Gastrocnemius medialis (tissue), 4 donors: ENCODE measurements at regions not wholly inside any gene's neighbourhood (a gene's known extent, or its start where the extent isn't known, plus 50 kb on each side); places are given as distances from the start of the nearest gene placed in this dataset.

Source experiments
- ATAC-seq, 2 donors: fragments of 150-250 bp; one replicate each; pipeline ENCODE4 v1.9.1; 2016
- DNase-seq, 2 donors: peaks; one replicate each; pipeline ENCODE4 v3.0.0-alpha.2; 2019
- H3K27ac ChIP-seq, 4 donors: fragments of 200-600 bp; sonication (generic); 1 replicate in 1 of 4; 2 replicates in 3 of 4; pipeline ENCODE4 v1.5.1; 2016 to 2018; ENCODE audit warnings: mild to moderate bottlenecking in 2 of 4, moderate library complexity in 1 of 4
- H3K27me3 ChIP-seq, 3 donors: fragments of 200-600 bp; sonication (generic) in 2 of 3; 1 replicate in 1 of 3; 2 replicates in 2 of 3; pipeline versions ENCODE4 v1.5.1 to v1.6.0; 2016 to 2019; ENCODE audit warnings: mild to moderate bottlenecking in 1 of 3, moderate library complexity in 1 of 3
- H3K36me3 ChIP-seq, 2 donors: fragments of 200-600 bp; sonication (generic) in 1 of 2; one replicate each; pipeline ENCODE4 v1.5.1; 2017 to 2018
- H3K4me1 ChIP-seq, 2 donors: fragments of 200-600 bp; sonication (generic) in 1 of 2; one replicate each; pipeline ENCODE4 v1.5.1; 2016 to 2017; ENCODE audit warnings: mild to moderate bottlenecking in 2 of 2
- H3K4me3 ChIP-seq, 4 donors: fragments of 200-600 bp; sonication (generic) in 3 of 4; 1 replicate in 1 of 4; 2 replicates in 3 of 4; pipeline ENCODE4 v1.5.1; 2016 to 2019; ENCODE audit warnings: mild to moderate bottlenecking in 2 of 4
- H3K9me3 ChIP-seq, 3 donors: fragments of 200-600 bp; sonication (generic) in 2 of 3; 1 replicate in 1 of 3; 2 replicates in 2 of 3; pipeline ENCODE4 v1.5.1; 2016 to 2019
- POLR2A ChIP-seq, 2 donors: fragments of 450-650 bp; IDR thresholded peaks; one replicate each; pipeline ENCODE4 v1.6.1; 2017; ENCODE audit warnings: antibody characterized with exemption in 2 of 2, mild to moderate bottlenecking in 2 of 2, moderate library complexity in 2 of 2
- in situ Hi-C, 4 donors: fragments of 200-750 bp; cut with MboI; loops; one replicate each; pipeline versions ENCODE4 v1.15.0 to v1.8.0; 2017; ENCODE audit warnings: low sequenced_read_pairs in 4 of 4
- intact Hi-C: fragments of 100-400 bp; cut with DNase I; formaldehyde crosslinking; loops from one replicate; pipeline ENCODE4 v1.15.1; 2023; ENCODE audit warnings: low total_unique reads
- TF ChIP-seq, protein P1 (sequence below), 5 experiments: fragments of 450-650 bp in 3 of 5; fragments of 200-600 bp in 2 of 5; sonication (generic) in 2 of 5; IDR thresholded peaks in 4 of 5; conservative IDR thresholded peaks in 1 of 5; 1 replicate in 4 of 5; 2 replicates in 1 of 5; pipeline ENCODE4 v1.5.1; 2016 to 2019; ENCODE audit warnings: antibody characterized with exemption in 5 of 5, mild to moderate bottlenecking in 3 of 5, moderate library complexity in 3 of 5

DNA sequence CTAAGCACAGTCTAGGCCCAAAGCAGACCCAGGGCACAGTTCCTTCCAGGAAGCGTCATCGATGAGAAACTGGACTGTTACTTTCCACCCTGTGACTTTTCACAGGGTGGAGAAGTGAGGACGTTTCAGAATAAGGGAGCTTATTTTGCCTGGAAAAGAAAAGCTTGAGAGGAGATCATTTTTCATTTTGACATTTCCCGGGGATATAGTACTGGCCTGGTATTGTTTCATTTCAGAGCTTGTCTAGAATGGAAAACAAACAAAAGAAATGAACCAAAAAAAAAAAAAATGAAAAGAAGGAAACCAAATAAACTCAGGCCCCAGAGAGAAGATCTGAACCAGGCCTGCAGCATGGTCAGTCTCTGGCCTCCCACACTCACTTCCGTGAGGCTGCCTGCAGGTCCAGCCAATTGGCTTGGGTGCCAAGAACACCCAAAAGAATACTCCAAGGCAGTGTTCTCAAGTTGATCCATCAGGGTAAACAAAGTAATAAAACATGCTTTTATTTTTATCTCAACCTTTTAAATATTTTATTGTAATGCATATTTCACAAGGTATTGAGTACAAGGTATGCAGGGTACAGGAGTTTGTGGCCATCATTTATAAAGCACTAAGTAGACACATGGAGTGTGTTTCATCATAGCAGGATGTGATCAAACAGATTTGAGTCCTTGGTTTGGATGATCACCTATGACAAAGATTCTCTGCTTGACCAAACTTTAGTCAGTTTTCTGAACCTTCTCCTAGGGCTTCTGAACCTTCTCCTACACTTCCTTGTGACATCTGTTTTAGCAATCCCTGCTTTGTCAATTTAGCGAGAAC is 176.9 kb upstream of the GGTLC1 start:
- no peaks in the 10 kb centered on the region for H3K4me1 ChIP-seq
- DNase-seq: no peak
- H3K27ac ChIP-seq: no peak overlapping the region
- ATAC-seq: no peak
- H3K36me3 ChIP-seq: no peaks in the 10 kb centered on the region
- intact Hi-C loops (no loop called here), in situ Hi-C loops (loop anchor here in 3 of 4 donors (25.0 kb wide), 3 partner anchors 103 to 747 kb away; partner anchors contain the start of gene SYNDIG1 (in 1 of the 3))
- no peak overlapping the region for H3K4me3 ChIP-seq
- H3K27me3 ChIP-seq: no peaks in the 10 kb centered on the region
- TF ChIP-seq POLR2A (IDR thresholded peaks at IDR 0.05): no peak
- TF ChIP-seq, protein P1, sequence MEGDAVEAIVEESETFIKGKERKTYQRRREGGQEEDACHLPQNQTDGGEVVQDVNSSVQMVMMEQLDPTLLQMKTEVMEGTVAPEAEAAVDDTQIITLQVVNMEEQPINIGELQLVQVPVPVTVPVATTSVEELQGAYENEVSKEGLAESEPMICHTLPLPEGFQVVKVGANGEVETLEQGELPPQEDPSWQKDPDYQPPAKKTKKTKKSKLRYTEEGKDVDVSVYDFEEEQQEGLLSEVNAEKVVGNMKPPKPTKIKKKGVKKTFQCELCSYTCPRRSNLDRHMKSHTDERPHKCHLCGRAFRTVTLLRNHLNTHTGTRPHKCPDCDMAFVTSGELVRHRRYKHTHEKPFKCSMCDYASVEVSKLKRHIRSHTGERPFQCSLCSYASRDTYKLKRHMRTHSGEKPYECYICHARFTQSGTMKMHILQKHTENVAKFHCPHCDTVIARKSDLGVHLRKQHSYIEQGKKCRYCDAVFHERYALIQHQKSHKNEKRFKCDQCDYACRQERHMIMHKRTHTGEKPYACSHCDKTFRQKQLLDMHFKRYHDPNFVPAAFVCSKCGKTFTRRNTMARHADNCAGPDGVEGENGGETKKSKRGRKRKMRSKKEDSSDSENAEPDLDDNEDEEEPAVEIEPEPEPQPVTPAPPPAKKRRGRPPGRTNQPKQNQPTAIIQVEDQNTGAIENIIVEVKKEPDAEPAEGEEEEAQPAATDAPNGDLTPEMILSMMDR (IDR thresholded peaks at IDR 0.05 in 4 of 5, conservative IDR thresholded peaks at IDR 0.05 in 1 of 5): no peak
- H3K9me3 ChIP-seq: no peaks in the 10 kb centered on the region

DNA sequence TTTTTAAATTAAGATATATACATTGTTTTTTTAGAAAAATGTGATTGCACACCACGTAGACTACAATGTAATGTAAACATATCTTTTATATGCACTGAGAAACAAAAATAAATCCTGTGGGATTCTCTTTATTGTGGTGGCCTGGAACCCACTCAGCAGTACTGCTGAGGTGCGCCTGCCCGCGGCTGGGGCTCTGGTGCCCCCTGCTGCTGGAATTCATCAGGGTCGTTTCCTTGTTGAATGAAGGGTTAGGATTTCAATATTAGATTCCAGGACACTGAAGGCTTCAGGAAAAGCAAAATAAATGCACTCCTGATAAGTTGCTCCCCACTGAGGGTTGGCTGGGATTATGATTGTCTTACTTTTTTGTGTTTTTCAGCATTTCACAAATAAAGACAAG is 175.8 kb upstream of the GGTLC1 start:
- ATAC-seq: no peak
- Histone ChIP-seq H3K4me1 (no peaks in the 10 kb centered on the region), H3K27me3 (no peaks in the 10 kb centered on the region), H3K27ac (no peak overlapping the region), H3K4me3 (no peak overlapping the region), H3K36me3 (no peaks in the 10 kb centered on the region), H3K9me3 (no peaks in the 10 kb centered on the region)
- no peak for TF ChIP-seq POLR2A (IDR thresholded peaks at IDR 0.05)
- TF ChIP-seq, protein P1 (IDR thresholded peaks at IDR 0.05 in 4 of 5, conservative IDR thresholded peaks at IDR 0.05 in 1 of 5): no peak
- in situ Hi-C loops (loop anchor here in 3 of 4 donors (25.0 kb wide), 3 partner anchors 102 to 748 kb away; partner anchors contain the start of gene SYNDIG1 (in 1 of the 3)), intact Hi-C loops (loop anchor here (5.0 kb wide), 1 partner anchor 753 kb away; no protein-coding TSS in a partner anchor)
- no peak for DNase-seq

DNA sequence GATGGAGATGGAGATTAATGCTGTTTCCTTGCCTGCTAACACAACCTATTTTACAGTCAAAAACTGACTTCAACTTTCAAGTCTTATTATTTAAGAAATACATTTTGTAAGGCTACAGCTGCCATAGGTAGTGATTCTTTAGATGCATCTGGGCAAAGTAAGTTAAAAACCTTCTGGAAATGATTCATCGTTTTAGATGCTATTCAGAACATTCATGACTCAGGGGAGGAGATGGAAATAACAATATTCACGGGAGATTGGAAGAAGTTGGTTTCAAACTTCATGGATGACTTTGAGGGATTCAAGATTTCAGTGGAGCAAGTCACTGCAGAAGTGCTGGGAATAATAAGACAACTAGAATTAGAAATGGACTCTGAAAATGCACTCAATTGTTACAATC is 174.9 kb upstream of the GGTLC1 start:
- no peak overlapping the region for H3K4me3 ChIP-seq
- no peaks in the 10 kb centered on the region for H3K27me3 ChIP-seq
- ATAC-seq (no peak), DNase-seq (no peak)
- intact Hi-C loops: loop anchor here (5.0 kb wide), 1 partner anchor 754 kb away; no protein-coding TSS in a partner anchor
- H3K27ac ChIP-seq: no peak overlapping the region
- H3K4me1 ChIP-seq: no peaks in the 10 kb centered on the region
- no peaks in the 10 kb centered on the region for H3K9me3 ChIP-seq
- no peak for TF ChIP-seq POLR2A (IDR thresholded peaks at IDR 0.05)
- TF ChIP-seq, protein P1 (IDR thresholded peaks at IDR 0.05 in 4 of 5, conservative IDR thresholded peaks at IDR 0.05 in 1 of 5): no peak
- H3K36me3 ChIP-seq: no peaks in the 10 kb centered on the region
- in situ Hi-C loops: loop anchor here in 3 of 4 donors (25.0 kb wide), 3 partner anchors 101 to 749 kb away; partner anchors contain the start of gene SYNDIG1 (in 1 of the 3)

DNA sequence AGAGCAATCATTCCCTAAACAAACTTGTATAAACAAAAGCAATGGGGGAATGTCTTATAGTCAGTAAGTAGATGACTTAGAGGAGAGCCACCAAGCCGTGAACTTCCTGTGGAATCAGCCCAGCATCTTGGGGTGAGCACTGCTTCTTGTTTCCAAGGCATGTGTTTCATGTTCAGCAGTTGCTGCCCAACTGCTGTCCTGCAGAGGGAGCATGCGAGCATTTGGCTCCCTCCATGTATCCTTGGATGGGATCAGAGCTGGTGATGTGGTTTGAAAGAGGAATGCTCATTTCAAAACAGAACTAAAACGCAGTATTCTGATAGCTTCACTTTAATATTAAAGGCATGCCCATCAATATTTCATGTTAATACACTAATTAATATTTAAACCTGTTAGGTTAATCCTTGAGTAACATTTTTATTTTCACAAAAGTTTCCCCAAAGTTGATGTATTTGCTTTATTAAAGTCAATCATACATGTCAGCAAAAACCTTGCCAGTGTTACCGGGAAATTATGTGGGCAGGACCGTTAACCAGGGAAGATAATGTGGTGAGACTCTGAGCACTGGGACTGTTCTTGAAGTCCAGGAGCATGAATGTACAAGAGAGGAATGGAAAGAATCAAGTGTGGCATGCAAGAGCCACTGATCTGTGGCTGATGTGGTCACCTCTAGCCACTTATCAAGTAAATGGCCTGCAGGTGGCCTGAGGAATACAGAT is 172.1 kb upstream of the GGTLC1 start:
- no peak for TF ChIP-seq POLR2A (IDR thresholded peaks at IDR 0.05)
- TF ChIP-seq, protein P1 (IDR thresholded peaks at IDR 0.05 in 4 of 5, conservative IDR thresholded peaks at IDR 0.05 in 1 of 5): peak in 4 of 5 experiments; percentile 6 to 43 (median 31)
- H3K9me3 ChIP-seq: no peaks in the 10 kb centered on the region
- H3K4me1 ChIP-seq: no peaks in the 10 kb centered on the region
- H3K27me3 ChIP-seq: no peaks in the 10 kb centered on the region
- no peaks in the 10 kb centered on the region for H3K36me3 ChIP-seq
- H3K4me3 ChIP-seq: no peak overlapping the region
- in situ Hi-C loops: loop anchor here in 3 of 4 donors (25.0 kb wide), 3 partner anchors 98 to 752 kb away; partner anchors contain the start of gene SYNDIG1 (in 1 of the 3)
- H3K27ac ChIP-seq: no peak overlapping the region
- DNase-seq (no peak), ATAC-seq (peak in 1 of 2 donors; percentile 49)
- intact Hi-C loops: loop anchor here (5.0 kb wide), 1 partner anchor 757 kb away; no protein-coding TSS in a partner anchor
